Endodermal cell (in vitro differentiated cells): ENCODE measurements at regions not wholly inside any gene's neighbourhood (a gene's known extent, or its start where the extent isn't known, plus 50 kb on each side); places are given as distances from the start of the nearest gene placed in this dataset.

Experiments
- DNase-seq: peaks from one replicate; pipeline ENCODE4 v3.0.0-alpha.2; 2017
- H3K27ac ChIP-seq: 2 replicates; pipeline ENCODE4 v1.5.1; 2013; ENCODE audit warnings: mild to moderate bottlenecking, low read depth, low read length, moderate library complexity
- H3K27me3 ChIP-seq: 2 replicates; pipeline ENCODE4 v1.6.1; 2013; ENCODE audit warnings: mild to moderate bottlenecking, low read length, moderate library complexity; ENCODE audit not compliant: insufficient read depth, control insufficient read depth, poor library complexity, severe bottlenecking
- H3K36me3 ChIP-seq: 2 replicates; pipeline ENCODE4 v1.7.0; 2013; ENCODE audit warnings: mild to moderate bottlenecking, low read length, moderate library complexity; ENCODE audit not compliant: control insufficient read depth, insufficient read depth
- H3K4me1 ChIP-seq: one replicate; pipeline ENCODE4 v1.7.0; 2013; ENCODE audit warnings: low read length; ENCODE audit not compliant: control insufficient read depth, insufficient read depth
- H3K4me3 ChIP-seq: 2 replicates; pipeline ENCODE4 v1.5.1; 2013; ENCODE audit warnings: mild to moderate bottlenecking, low read length, moderate library complexity
- H3K9ac ChIP-seq: 2 replicates; pipeline ENCODE4 v1.6.1; 2013; ENCODE audit warnings: mild to moderate bottlenecking, low read length, moderate library complexity; ENCODE audit not compliant: poor library complexity, severe bottlenecking; ENCODE audit errors: extremely low read depth
- H3K9me3 ChIP-seq: 2 replicates; pipeline ENCODE4 v1.6.1; 2013; ENCODE audit warnings: mild to moderate bottlenecking, low read length, moderate library complexity; ENCODE audit not compliant: control insufficient read depth
- H3K27ac Mint-ChIP-seq: 2 replicates; pipeline ENCODE4 v1.8.0; 2020; ENCODE audit warnings: mixed read lengths
- H3K27me3 Mint-ChIP-seq: 2 replicates; pipeline ENCODE4 v1.8.0; 2021; ENCODE audit warnings: mild to moderate bottlenecking, mixed read lengths; ENCODE audit not compliant: insufficient read depth
- H3K36me3 Mint-ChIP-seq: 2 replicates; pipeline ENCODE4 v1.8.0; 2020; ENCODE audit warnings: low read depth, mixed read lengths
- H3K4me1 Mint-ChIP-seq: 2 replicates; pipeline ENCODE4 v1.8.0; 2020; ENCODE audit warnings: mixed read lengths
- H3K4me3 Mint-ChIP-seq: 2 replicates; pipeline ENCODE4 v1.8.0; 2020; ENCODE audit warnings: mild to moderate bottlenecking, moderate library complexity, mixed read lengths
- H3K9me3 Mint-ChIP-seq: 2 replicates; pipeline ENCODE4 v1.8.0; 2020; ENCODE audit warnings: mild to moderate bottlenecking, mixed read lengths
- CTCF ChIP-seq: fragments of 200-600 bp; sonication (generic); conservative IDR thresholded peaks from 2 replicates; pipeline ENCODE4 v1.5.0; 2021; ENCODE audit warnings: antibody characterized with exemption, mild to moderate bottlenecking
- WGBS, 2 experiments: methylation state at CpG; one replicate each; pipeline versions ENCODE4 v1.1.5 to v1.1.7; 2013; ENCODE audit warnings: missing lambda C conversion rate in 2 of 2, mixed read lengths in 1 of 2; ENCODE audit not compliant: insufficient coverage in 1 of 2, insufficient read length in 1 of 2; 5-methylcytosine and 5-hydroxymethylcytosine counted together

DNA sequence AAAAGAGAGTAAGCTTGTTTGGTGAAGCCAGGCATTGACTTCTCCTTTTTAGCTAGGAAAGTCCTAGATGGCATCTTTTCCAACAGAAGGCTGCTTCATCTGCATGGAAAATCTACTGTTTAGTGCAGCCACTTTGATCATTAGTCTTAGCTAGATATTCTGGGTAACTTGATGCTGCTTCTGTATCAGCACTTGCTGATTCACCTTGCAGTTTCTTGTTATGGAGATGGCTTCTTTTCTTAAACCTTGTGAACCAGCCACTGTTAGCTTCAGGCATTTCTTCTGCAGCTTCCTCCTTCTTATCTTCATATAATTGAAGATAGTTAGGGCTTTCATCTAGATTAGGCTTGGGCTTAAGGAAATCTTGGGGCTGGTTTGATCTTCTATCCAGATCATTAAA is 639.7 kb downstream of the TDRD15 start:
- H3K36me3 Mint-ChIP-seq: no peaks in the 10 kb centered on the region
- H3K27ac ChIP-seq: no peak overlapping the region
- H3K9me3 Mint-ChIP-seq: no peaks in the 10 kb centered on the region
- no peaks in the 10 kb centered on the region for H3K36me3 ChIP-seq
- no peaks in the 10 kb centered on the region for H3K27me3 Mint-ChIP-seq
- no peak overlapping the region for H3K9ac ChIP-seq
- no peak overlapping the region for H3K4me3 ChIP-seq
- no peaks in the 10 kb centered on the region for H3K9me3 ChIP-seq
- peaks cover 4% of the 10 kb centered on the region for H3K4me1 ChIP-seq
- H3K27me3 ChIP-seq: no peaks in the 10 kb centered on the region
- DNase-seq: no peak
- H3K4me1 Mint-ChIP-seq: peaks cover 7% of the 10 kb centered on the region
- no peak overlapping the region for H3K4me3 Mint-ChIP-seq
- no peak overlapping the region for H3K27ac Mint-ChIP-seq
- TF ChIP-seq CTCF: no peak

DNA sequence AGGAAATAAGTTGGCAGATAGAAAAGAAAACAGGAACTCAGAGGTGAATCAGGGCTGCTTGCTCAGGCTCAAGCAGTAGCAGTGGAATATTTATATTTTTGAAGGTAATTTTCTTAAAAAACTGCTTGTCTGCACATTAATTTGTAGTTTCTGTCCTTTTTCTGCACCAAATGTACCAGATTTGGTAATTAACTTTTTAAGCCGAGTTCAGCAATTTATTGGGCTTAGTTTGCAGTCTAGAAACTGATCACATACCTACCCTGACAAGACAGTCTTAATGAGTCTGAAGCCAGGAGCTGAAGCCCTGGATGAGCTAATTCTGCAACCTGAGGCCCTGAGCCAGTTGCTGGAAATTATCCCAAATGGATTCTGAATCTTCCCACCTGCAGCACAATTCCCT is 647.0 kb downstream of the TDRD15 start:
- no peak overlapping the region for H3K27ac ChIP-seq
- no peaks in the 10 kb centered on the region for H3K9me3 Mint-ChIP-seq
- no peaks in the 10 kb centered on the region for H3K36me3 Mint-ChIP-seq
- H3K4me3 Mint-ChIP-seq: no peak overlapping the region
- no peaks in the 10 kb centered on the region for H3K27me3 ChIP-seq
- no peak for TF ChIP-seq CTCF
- no peak overlapping the region for H3K9ac ChIP-seq
- H3K27me3 Mint-ChIP-seq: no peaks in the 10 kb centered on the region
- no peak for DNase-seq
- peaks cover 9% of the 10 kb centered on the region for H3K4me1 ChIP-seq
- no peak overlapping the region for H3K27ac Mint-ChIP-seq
- H3K36me3 ChIP-seq: no peaks in the 10 kb centered on the region
- 91% methylated on average over 1 of the region's 1 CpG; no CpG with 5 or more reads in 1 of the 2 experiments for WGBS, 2 experiments
- no peak overlapping the region for H3K4me3 ChIP-seq
- H3K9me3 ChIP-seq: no peaks in the 10 kb centered on the region
- peaks cover 10% of the 10 kb centered on the region for H3K4me1 Mint-ChIP-seq

GRCh38 chr2:21772624-21773023 is 648.9 kb downstream of the TDRD15 start:
- Mint-ChIP-seq H3K27ac (no peak overlapping the region), H3K4me3 (no peak overlapping the region), H3K36me3 (no peaks in the 10 kb centered on the region), H3K4me1 (peaks cover 10% of the 10 kb centered on the region), H3K9me3 (no peaks in the 10 kb centered on the region), H3K27me3 (no peaks in the 10 kb centered on the region)
- H3K27ac ChIP-seq: no peak overlapping the region
- H3K36me3 ChIP-seq: no peaks in the 10 kb centered on the region
- no peak for TF ChIP-seq CTCF
- H3K27me3 ChIP-seq: no peaks in the 10 kb centered on the region
- DNase-seq: no peak
- no peaks in the 10 kb centered on the region for H3K9me3 ChIP-seq
- H3K4me3 ChIP-seq: no peak overlapping the region
- H3K4me1 ChIP-seq: peaks cover 9% of the 10 kb centered on the region
- no peak overlapping the region for H3K9ac ChIP-seq
- 86% methylated on average over 1 of the region's 1 CpG; no CpG with 5 or more reads in 1 of the 2 experiments for WGBS, 2 experiments
